ENCODE measurements at regions not wholly inside any gene's neighbourhood (a gene's known extent, or its start where the extent isn't known, plus 50 kb on each side); places are given as distances from the start of the nearest gene placed in this dataset.

DNA sequence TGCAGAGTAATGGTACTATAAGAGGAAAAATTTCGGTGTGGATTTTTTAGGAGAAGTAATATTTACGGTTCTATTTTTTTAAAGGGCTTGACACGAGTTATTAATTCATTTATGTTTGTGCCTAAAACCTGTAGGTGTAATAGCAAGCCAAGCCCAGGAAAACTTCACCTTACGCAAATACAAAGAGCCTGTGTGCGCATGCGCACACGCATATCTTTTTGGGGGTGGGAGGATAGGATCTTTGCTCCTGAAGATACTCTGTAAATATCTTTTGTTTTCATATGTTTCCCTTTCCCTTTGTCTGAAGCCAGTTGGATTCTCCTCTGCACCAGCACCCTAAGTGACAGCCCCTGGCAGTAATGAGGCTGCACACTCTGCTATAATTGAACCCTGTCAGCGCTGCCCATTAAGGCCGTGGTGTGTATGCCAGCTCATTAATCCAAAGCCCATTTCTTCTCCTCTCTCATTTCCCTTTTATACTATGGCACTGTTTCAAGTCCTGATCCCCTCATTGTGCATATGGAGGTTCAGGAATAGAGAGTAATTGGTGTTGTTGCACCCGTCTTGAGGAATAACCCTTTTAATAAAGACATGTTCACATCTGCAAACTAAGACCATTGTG lies 327.2 kb upstream of the E2F7 start:
- no peak for DNase-seq

GRCh38 chr12:77388445-77389265 lies 323.3 kb upstream of the E2F7 start:
- DNase-seq: peak; percentile 25

DNA sequence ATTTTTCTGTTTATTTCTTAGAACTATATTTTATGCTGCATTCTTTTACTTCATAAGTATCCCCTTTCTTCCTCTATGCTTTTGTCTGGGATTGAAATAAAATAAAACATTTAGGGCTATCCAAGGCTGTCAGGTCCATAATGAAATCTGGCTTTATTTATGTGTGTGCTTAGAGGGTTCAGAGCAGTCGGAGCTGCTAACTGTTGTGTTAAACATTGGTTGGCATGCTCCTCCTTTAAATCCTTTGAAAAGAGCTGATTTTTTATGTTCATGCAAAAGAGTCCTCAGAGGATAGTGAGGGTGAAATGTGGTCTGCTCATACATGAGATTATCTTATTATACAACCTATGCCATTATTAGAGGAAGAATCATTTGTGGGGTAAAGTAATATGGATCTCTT lies 322.3 kb upstream of the E2F7 start:
- DNase-seq: no peak

DNA sequence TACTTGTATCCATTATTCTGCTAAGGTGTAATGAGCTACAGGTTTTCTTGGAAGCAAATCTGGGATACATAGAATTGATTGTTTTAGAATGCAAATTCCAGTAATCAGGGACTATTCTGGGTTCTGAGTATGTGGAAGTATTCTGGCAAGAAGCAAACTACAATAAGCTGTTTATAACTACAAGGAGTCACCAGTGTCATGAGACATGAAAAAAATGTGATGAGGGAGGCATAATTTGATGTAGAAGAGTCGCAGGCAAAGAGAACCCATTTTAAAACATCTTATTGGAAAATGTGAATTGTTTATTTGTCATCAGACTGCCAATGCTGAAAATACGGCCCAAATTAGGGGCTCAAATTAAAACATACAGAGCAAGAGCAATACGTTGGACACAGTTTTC lies 321.8 kb upstream of the E2F7 start:
- no peak for DNase-seq

GRCh38 chr12:77384941-77385340 lies 319.6 kb upstream of the E2F7 start:
- DNase-seq: no peak

- no peak for DNase-seq
Measured at GRCh38 chr12:77382096-77382742, 316.9 kb upstream of the E2F7 start.

GRCh38 chr12:77377622-77378021 lies 312.3 kb upstream of the E2F7 start:
- no peak for DNase-seq

DNA sequence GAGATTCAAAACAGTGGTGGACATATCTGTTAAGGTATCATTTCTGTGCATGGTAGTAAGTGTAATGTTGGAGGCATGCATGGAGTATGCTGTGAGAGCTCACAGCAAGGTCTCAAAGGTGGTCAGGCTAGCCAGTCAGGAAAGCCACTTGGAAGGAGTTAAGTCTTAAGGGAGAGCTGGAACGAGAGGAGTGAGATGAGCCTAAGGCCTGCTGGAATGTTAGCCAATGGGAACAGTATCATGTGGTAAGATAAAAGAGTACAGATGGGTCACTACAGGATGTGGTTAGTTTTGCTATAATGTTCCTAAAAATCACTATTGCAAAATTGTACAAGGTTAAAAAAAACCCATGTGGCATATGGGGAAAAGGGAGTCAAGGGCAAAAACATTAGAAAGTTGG lies 311.7 kb upstream of the E2F7 start:
- no peak for DNase-seq

DNA sequence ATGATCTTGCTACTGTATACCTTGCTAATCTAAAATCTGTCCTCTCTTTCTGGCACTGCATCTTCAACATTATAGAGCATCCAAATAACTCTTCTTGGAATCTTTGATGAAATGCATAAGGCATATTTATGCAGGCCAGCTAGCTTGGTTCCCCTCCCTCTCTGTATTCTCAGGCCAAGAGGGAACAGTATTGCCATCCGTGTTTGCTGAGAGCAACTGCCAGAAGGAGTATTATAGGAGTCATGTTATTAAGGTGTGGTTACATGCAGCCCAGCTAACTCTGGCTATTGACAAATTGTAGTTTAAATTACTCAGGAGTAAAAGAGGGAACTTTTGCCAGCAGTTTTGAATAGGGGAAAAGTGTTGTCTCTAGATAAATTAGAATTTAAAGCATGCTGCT lies 309.3 kb upstream of the E2F7 start:
- no peak for DNase-seq

GRCh38 chr12:77372494-77372893 lies 307.1 kb upstream of the E2F7 start:
- no peak for DNase-seq

GRCh38 chr12:77372026-77372425 lies 306.7 kb upstream of the E2F7 start:
- DNase-seq: no peak

GRCh38 chr12:77368379-77368778 lies 303.0 kb upstream of the E2F7 start:
- no peak for DNase-seq

- DNase-seq: no peak
Measured at GRCh38 chr12:77366616-77367015, 301.2 kb upstream of the E2F7 start.

GRCh38 chr12:77364400-77364799 lies 299.0 kb upstream of the E2F7 start:
- no peak for DNase-seq

GRCh38 chr12:77362509-77363210 lies 297.3 kb upstream of the E2F7 start:
- DNase-seq: no peak

DNA sequence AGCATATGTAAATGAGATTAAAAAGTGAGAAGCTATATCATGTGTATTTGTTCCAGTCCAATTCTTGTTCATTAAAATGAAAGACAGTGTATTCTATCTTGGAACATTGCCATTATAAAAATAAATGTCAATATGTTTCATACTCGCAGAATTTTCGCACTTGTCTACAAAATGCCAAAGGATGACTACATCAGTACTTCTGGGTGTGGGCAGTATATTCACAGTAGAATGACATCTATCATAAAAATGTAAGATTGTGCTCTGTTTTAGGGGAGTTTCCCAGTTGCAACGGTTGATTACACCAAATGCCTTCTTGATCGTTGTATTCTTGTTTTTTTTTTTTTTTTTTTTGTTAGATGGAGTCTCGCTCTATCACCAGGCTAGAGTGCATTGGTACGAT lies 292.3 kb upstream of the E2F7 start:
- DNase-seq: no peak

- peak; percentile 2 for DNase-seq
Measured at GRCh38 chr12:77354766-77355362, 289.5 kb upstream of the E2F7 start.

DNA sequence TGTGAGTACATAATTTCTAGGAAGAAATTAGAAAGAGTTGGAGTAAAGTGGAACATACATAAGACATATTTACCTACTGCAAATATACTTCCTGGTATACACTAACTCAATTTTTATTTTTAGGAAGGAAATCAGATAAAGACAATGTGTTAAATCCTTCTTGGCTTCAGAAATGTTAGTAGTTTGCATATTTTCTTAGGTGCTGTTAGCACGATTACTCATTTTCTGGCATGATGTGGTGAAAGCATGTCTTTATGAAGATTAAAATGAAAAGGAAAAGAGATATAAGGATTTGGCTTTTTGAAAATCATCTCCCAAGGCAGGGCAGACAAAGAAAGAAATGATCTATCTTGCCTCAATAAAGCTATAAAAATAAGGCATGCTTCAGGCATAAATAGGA lies 287.6 kb upstream of the E2F7 start:
- no peak for DNase-seq

- no peak for DNase-seq
Measured at GRCh38 chr12:77351860-77352259, 286.5 kb upstream of the E2F7 start.

- DNase-seq: no peak
Measured at GRCh38 chr12:77349689-77350370, 284.5 kb upstream of the E2F7 start.

GRCh38 chr12:77347017-77347416 lies 281.6 kb upstream of the E2F7 start:
- DNase-seq: no peak

- no peak for DNase-seq
Measured at GRCh38 chr12:77345336-77345735, 280.0 kb upstream of the E2F7 start.

DNA sequence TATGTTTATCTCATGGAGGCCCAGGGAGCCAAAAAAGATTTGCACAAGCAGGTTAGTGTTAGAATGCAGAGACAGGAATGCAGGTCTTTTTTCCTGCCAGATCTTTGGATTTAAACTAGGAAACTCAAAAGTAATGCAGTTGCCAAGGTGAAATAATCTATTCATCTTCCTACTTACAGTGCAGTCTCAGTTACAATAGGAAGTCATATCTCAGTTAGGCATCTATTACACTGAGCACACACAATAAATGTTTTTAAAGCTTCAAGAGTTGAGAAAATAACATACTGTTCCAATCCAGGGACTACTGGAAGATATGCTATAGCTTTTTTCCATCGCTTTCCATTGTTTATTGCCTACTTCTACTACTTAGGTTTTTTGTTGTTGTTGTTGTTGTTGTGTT lies 279.3 kb upstream of the E2F7 start:
- DNase-seq: no peak
